ENCODE measurements at regions not wholly inside any gene's neighbourhood (a gene's known extent, or its start where the extent isn't known, plus 50 kb on each side); places are given as distances from the start of the nearest gene placed in this dataset.
"Not testable (repeated sequence)": the region's sequence is repeated elsewhere in the genome, so short reads cannot be mapped to it uniquely, and the experiment has no call there.

DNA sequence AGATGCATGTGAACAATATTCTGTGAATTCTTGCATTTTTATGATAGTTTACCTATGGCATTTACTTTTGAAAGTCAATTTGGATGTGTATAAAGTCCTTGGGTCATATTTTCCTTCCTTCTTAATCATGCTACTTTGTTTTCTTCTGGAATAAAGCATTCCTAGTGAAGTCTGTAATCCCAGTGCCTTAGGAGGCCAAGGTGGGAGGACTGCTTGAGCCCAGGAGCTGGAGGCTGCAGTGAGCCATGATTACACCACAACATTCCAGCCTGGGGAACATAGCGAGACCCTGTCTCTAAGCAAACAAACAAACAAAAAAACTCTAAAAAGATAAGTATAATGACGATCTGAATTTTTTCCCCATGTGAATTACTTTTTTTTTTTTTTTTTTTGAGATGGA is 69.7 kb upstream of the SYNCRIP start:
- Histone ChIP-seq H3K4me3 (replicated peaks; ENCODE audit: insufficient read depth, low read length) (no peak overlapping the region), H3K27ac (replicated peaks) (no peak overlapping the region), H3K27me3 (ENCODE audit: insufficient read depth, poor library complexity, severe bottlenecking) (no peaks in the 10 kb centered on the region)
- DNase-seq (ENCODE audit: low read depth in 1 of 2, low spot score in 1 of 2), result no peak
- TF ChIP-seq POLR2AphosphoS5 (IDR thresholded peaks at IDR 0.05; ENCODE audit: low read depth), result no peak
- no peak for TF ChIP-seq SPI1 (IDR thresholded peaks at IDR 0.05; ENCODE audit: borderline replicate concordance, low read depth)
- no peak for TF ChIP-seq GABPA (IDR thresholded peaks at IDR 0.05; ENCODE audit: low read depth)
- TF ChIP-seq, protein P1, sequence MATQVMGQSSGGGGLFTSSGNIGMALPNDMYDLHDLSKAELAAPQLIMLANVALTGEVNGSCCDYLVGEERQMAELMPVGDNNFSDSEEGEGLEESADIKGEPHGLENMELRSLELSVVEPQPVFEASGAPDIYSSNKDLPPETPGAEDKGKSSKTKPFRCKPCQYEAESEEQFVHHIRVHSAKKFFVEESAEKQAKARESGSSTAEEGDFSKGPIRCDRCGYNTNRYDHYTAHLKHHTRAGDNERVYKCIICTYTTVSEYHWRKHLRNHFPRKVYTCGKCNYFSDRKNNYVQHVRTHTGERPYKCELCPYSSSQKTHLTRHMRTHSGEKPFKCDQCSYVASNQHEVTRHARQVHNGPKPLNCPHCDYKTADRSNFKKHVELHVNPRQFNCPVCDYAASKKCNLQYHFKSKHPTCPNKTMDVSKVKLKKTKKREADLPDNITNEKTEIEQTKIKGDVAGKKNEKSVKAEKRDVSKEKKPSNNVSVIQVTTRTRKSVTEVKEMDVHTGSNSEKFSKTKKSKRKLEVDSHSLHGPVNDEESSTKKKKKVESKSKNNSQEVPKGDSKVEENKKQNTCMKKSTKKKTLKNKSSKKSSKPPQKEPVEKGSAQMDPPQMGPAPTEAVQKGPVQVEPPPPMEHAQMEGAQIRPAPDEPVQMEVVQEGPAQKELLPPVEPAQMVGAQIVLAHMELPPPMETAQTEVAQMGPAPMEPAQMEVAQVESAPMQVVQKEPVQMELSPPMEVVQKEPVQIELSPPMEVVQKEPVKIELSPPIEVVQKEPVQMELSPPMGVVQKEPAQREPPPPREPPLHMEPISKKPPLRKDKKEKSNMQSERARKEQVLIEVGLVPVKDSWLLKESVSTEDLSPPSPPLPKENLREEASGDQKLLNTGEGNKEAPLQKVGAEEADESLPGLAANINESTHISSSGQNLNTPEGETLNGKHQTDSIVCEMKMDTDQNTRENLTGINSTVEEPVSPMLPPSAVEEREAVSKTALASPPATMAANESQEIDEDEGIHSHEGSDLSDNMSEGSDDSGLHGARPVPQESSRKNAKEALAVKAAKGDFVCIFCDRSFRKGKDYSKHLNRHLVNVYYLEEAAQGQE (IDR thresholded peaks at IDR 0.05; ENCODE audit: insufficient replicate concordance, low read depth), result no peak
- TF ChIP-seq, protein P2, sequence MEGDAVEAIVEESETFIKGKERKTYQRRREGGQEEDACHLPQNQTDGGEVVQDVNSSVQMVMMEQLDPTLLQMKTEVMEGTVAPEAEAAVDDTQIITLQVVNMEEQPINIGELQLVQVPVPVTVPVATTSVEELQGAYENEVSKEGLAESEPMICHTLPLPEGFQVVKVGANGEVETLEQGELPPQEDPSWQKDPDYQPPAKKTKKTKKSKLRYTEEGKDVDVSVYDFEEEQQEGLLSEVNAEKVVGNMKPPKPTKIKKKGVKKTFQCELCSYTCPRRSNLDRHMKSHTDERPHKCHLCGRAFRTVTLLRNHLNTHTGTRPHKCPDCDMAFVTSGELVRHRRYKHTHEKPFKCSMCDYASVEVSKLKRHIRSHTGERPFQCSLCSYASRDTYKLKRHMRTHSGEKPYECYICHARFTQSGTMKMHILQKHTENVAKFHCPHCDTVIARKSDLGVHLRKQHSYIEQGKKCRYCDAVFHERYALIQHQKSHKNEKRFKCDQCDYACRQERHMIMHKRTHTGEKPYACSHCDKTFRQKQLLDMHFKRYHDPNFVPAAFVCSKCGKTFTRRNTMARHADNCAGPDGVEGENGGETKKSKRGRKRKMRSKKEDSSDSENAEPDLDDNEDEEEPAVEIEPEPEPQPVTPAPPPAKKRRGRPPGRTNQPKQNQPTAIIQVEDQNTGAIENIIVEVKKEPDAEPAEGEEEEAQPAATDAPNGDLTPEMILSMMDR (IDR thresholded peaks at IDR 0.05; ENCODE audit: insufficient read depth, low read length), result no peak

DNA sequence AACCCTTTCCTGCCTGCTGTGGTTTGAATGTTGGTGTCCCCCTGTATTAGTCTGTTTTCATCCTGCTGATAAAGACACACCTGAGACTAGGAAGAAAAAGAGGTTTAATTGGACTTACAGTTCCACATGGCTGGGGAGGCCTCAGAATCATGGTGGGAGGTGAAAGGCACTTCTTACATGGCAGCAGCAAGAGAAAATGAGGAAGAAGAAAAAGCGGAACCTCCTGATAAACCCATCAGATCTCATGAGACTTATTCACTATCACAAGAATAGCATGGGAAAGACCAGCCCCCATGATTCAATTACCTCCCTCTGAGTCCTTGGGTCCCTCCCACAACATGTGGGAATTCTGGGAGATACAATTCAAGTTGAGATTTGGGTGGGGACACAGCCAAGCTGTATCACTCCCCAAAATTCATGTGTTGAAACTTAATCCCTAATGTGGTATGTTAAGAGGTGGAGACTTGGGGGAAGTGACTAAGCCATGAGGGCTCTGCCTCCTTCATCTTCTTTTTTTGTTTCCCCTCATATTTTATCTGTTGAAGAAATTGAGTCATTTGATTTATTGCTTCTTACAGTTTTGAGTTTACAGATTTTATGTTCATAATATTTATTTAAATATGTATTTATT is 64.9 kb upstream of the SYNCRIP start:
- DNase-seq (ENCODE audit: low read depth in 1 of 2, low spot score in 1 of 2), result peak in 1 of 2 experiments; percentile 60
- H3K27ac ChIP-seq (replicated peaks); H3K4me3 ChIP-seq (replicated peaks; ENCODE audit: insufficient read depth, low read length); H3K27me3 ChIP-seq (ENCODE audit: insufficient read depth, poor library complexity, severe bottlenecking): not testable (repeated sequence)
- peak; percentile 63; the same call in 1 of the 2 replicates for TF ChIP-seq SPI1 (IDR thresholded peaks at IDR 0.05; ENCODE audit: borderline replicate concordance, low read depth)

DNA sequence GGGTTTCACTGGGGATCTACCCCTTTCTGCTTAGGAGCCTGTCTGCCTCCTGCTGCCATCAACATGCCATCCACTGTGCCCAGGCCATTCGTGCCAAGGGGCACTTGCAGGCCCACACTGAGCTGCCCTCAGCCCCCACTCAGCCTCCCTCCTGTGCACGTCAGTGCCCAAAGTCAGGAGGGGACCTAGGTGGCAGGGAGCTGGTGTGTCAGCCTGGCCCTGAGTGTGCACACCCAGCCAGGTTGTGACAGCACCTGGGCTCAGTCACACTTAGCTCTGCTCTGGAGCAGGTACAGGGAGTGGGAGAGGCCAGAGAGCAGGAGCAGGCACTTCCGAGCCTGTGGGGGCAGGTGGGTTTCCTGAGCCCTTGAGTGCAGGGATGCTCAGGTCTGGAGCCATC is 63.6 kb upstream of the SYNCRIP start:
- Histone ChIP-seq H3K27me3 (ENCODE audit: insufficient read depth, poor library complexity, severe bottlenecking) (no peaks in the 10 kb centered on the region), H3K27ac (replicated peaks) (no peak overlapping the region), H3K4me3 (replicated peaks; ENCODE audit: insufficient read depth, low read length) (no peak overlapping the region)
- no peak for DNase-seq (ENCODE audit: low read depth in 1 of 2, low spot score in 1 of 2)
- no peak for TF ChIP-seq SPI1 (IDR thresholded peaks at IDR 0.05; ENCODE audit: borderline replicate concordance, low read depth)
- TF ChIP-seq, protein P2 (IDR thresholded peaks at IDR 0.05; ENCODE audit: insufficient read depth, low read length), result no peak
- TF ChIP-seq GABPA (IDR thresholded peaks at IDR 0.05; ENCODE audit: low read depth), result no peak
- TF ChIP-seq, protein P1 (IDR thresholded peaks at IDR 0.05; ENCODE audit: insufficient replicate concordance, low read depth), result no peak
- TF ChIP-seq POLR2AphosphoS5 (IDR thresholded peaks at IDR 0.05; ENCODE audit: low read depth), result no peak

DNA sequence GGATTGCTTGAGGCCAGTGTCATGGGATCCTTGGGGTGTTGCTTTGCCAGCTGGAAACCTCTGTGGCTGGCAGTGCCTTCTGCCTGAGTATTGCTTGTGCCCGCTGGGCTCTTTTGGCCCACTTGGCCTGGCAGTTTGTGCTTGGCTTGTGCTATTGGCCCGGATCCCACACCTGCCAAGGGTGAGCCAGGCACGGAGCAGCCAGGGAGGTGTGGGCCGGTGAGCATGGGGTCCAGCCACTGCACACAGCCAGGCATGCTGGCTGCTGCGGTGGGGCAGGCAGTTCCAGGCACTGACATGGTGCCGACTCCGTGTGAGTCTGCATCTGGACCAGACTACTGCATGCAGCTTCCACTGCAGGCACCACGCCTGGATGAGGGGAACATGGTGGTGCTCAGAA is 62.5 kb upstream of the SYNCRIP start:
- DNase-seq (ENCODE audit: low read depth in 1 of 2, low spot score in 1 of 2), result no peak
- no peak overlapping the region for H3K27ac ChIP-seq (replicated peaks)
- TF ChIP-seq, protein P2 (IDR thresholded peaks at IDR 0.05; ENCODE audit: insufficient read depth, low read length), result no peak
- TF ChIP-seq GABPA (IDR thresholded peaks at IDR 0.05; ENCODE audit: low read depth) (no peak), POLR2AphosphoS5 (IDR thresholded peaks at IDR 0.05; ENCODE audit: low read depth) (no peak), SPI1 (IDR thresholded peaks at IDR 0.05; ENCODE audit: borderline replicate concordance, low read depth) (no peak)
- TF ChIP-seq, protein P1 (IDR thresholded peaks at IDR 0.05; ENCODE audit: insufficient replicate concordance, low read depth), result no peak
- H3K4me3 ChIP-seq (replicated peaks; ENCODE audit: insufficient read depth, low read length), result no peak overlapping the region
- H3K27me3 ChIP-seq (ENCODE audit: insufficient read depth, poor library complexity, severe bottlenecking), result no peaks in the 10 kb centered on the region
